GM19468 (cell line): ENCODE measurements at regions not wholly inside any gene's neighbourhood (a gene's known extent, or its start where the extent isn't known, plus 50 kb on each side); places are given as distances from the start of the nearest gene placed in this dataset.

ENCODE experiments used
- ATAC-seq: cut with Tn5 transposase; IDR thresholded peaks from one replicate; pipeline ENCODE4 v1.9.1; 2021; ENCODE audit warnings: mild to moderate bottlenecking, moderate library complexity, moderate number of reproducible peaks; ENCODE audit not compliant: unreplicated experiment; ENCODE audit errors: extremely low read depth

GRCh38 chr11:115887727-115888126 lies 383.5 kb upstream of the CADM1 start:
- ATAC-seq: no peak

- no peak for ATAC-seq
These were observed 383.1 kb upstream of the CADM1 start for GRCh38 chr11:115887316-115887715.

- no peak for ATAC-seq
These were observed 382.2 kb upstream of the CADM1 start for GRCh38 chr11:115886422-115886733.

- no peak for ATAC-seq
These were observed 381.6 kb upstream of the CADM1 start for GRCh38 chr11:115885535-115886421.

GRCh38 chr11:115884800-115885534 lies 380.8 kb upstream of the CADM1 start:
- ATAC-seq: no peak

GRCh38 chr11:115874843-115875242 lies 370.6 kb upstream of the CADM1 start:
- ATAC-seq: peak; percentile 68

- no peak for ATAC-seq
These were observed 369.6 kb upstream of the CADM1 start for GRCh38 chr11:115873813-115874212.

- no peak for ATAC-seq
These were observed 368.2 kb upstream of the CADM1 start for GRCh38 chr11:115872416-115872815.

- ATAC-seq: no peak
These were observed 367.0 kb upstream of the CADM1 start for GRCh38 chr11:115871161-115871760.

- peak; percentile 57 for ATAC-seq
These were observed 365.7 kb upstream of the CADM1 start for GRCh38 chr11:115869780-115870431.

GRCh38 chr11:115869131-115869530 lies 364.9 kb upstream of the CADM1 start:
- no peak for ATAC-seq

- no peak for ATAC-seq
These were observed 356.0 kb upstream of the CADM1 start for GRCh38 chr11:115860246-115860645.

GRCh38 chr11:115848611-115849010 lies 344.4 kb upstream of the CADM1 start:
- no peak for ATAC-seq

GRCh38 chr11:115848080-115848479 lies 343.9 kb upstream of the CADM1 start:
- ATAC-seq: no peak

- no peak for ATAC-seq
These were observed 341.7 kb upstream of the CADM1 start for GRCh38 chr11:115845872-115846271.

GRCh38 chr11:115843685-115844084 lies 339.5 kb upstream of the CADM1 start:
- ATAC-seq: no peak

GRCh38 chr11:115843111-115843510 lies 338.9 kb upstream of the CADM1 start:
- ATAC-seq: no peak

GRCh38 chr11:115820026-115820425 lies 315.8 kb upstream of the CADM1 start:
- ATAC-seq: no peak

- ATAC-seq: no peak
These were observed 314.8 kb upstream of the CADM1 start for GRCh38 chr11:115819014-115819413.

- ATAC-seq: no peak
These were observed 313.7 kb upstream of the CADM1 start for GRCh38 chr11:115817844-115818468.
